Activated naive CD8-positive, alpha-beta T cell treated with anti-CD3 and anti-CD28 coated beads for 36 hours (primary cell): ENCODE measurements at regions not wholly inside any gene's neighbourhood (a gene's known extent, or its start where the extent isn't known, plus 50 kb on each side); places are given as distances from the start of the nearest gene placed in this dataset.

Experiments used
- DNase-seq: peaks from one replicate; pipeline ENCODE4 v3.0.0; 2021
- H3K27ac Mint-ChIP-seq: one replicate; pipeline ENCODE4 v1.8.0; 2022; ENCODE audit warnings: mild to moderate bottlenecking, moderate library complexity, mixed read lengths
- H3K27me3 Mint-ChIP-seq: one replicate; pipeline ENCODE4 v1.8.0; 2022; ENCODE audit warnings: mild to moderate bottlenecking, mixed read lengths
- H3K36me3 Mint-ChIP-seq: one replicate; pipeline ENCODE4 v1.8.0; 2021; ENCODE audit warnings: mild to moderate bottlenecking, mixed read lengths
- H3K4me1 Mint-ChIP-seq: one replicate; pipeline ENCODE4 v1.8.0; 2021; ENCODE audit warnings: mixed read lengths
- H3K4me3 Mint-ChIP-seq: one replicate; pipeline ENCODE4 v1.8.0; 2022; ENCODE audit warnings: mild to moderate bottlenecking, moderate library complexity, mixed read lengths
- H3K9me3 Mint-ChIP-seq: one replicate; pipeline ENCODE4 v1.8.0; 2022; ENCODE audit warnings: mixed read lengths

DNA sequence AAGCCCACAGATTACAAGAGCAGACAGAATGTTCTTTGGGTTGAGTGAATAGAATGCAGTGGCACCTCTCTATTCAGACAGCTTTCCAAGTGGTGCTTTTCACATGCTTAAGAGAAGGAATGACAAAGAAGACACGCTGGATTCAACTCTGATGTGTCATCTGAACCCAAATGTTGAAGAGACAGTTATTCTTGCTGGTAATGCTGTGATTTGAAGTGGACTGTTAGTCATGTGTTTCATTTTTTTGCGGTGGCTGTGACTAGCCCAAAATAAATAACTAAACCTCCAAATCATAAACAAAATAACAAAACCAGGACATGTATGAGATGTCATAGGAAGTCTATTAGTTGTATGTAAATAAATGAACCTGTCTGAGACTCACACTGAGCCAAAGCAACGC, 391.8 kb upstream of the PRICKLE1 start:
- no peaks in the 10 kb centered on the region for H3K36me3 Mint-ChIP-seq
- no peak for DNase-seq
- H3K9me3 Mint-ChIP-seq: no peaks in the 10 kb centered on the region
- H3K4me1 Mint-ChIP-seq: no peaks in the 10 kb centered on the region
- H3K4me3 Mint-ChIP-seq: no peak overlapping the region
- no peak overlapping the region for H3K27ac Mint-ChIP-seq
- no peaks in the 10 kb centered on the region for H3K27me3 Mint-ChIP-seq

- H3K36me3 Mint-ChIP-seq: no peaks in the 10 kb centered on the region
- no peak for DNase-seq
- no peaks in the 10 kb centered on the region for H3K4me1 Mint-ChIP-seq
- H3K27ac Mint-ChIP-seq: no peak overlapping the region
- H3K9me3 Mint-ChIP-seq: no peaks in the 10 kb centered on the region
- no peak overlapping the region for H3K4me3 Mint-ChIP-seq
- no peaks in the 10 kb centered on the region for H3K27me3 Mint-ChIP-seq
These were observed 390.9 kb upstream of the PRICKLE1 start for GRCh38 chr12:42980441-42980840.

DNA sequence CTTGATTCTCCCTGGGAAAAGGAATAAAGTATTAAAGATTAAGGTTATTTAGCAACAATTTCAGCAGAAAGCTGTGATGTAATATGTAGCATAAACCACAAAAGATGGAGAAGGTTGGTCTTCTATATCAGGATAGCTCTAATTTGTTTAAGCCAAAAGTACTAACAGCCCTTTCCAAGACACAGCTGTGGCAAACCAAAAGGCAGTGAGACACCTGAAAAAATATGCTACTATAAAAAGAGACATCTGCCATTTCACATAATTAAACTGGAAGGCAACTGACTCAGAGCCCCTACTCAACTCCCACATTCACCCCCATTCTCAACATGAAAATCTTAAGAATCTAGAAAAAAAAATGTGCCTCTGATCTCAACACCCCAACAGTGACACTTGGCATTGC, 390.2 kb upstream of the PRICKLE1 start:
- no peak for DNase-seq
- H3K36me3 Mint-ChIP-seq: no peaks in the 10 kb centered on the region
- no peaks in the 10 kb centered on the region for H3K27me3 Mint-ChIP-seq
- no peaks in the 10 kb centered on the region for H3K4me1 Mint-ChIP-seq
- H3K27ac Mint-ChIP-seq: no peak overlapping the region
- H3K4me3 Mint-ChIP-seq: no peak overlapping the region
- H3K9me3 Mint-ChIP-seq: peaks cover 3% of the 10 kb centered on the region

DNA sequence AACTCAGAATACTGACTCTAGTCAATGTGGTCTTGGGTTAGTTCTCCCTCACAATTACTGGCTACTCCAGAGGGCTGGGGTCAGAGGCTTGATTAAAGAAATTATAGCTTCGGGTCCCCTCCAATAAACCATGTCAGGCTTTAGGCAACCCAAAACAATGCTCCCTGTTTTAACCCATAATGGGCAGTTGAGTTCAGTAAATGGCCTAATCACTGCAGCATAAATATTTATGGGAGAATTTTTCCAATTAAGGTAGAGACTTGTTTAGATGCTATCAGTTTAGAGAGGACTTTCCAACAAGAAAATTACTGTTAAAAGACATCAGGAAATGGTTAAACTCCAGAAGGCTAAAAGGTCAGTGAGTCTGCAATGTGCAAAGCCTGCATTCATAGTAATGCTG, 389.2 kb upstream of the PRICKLE1 start:
- Mint-ChIP-seq H3K36me3 (no peaks in the 10 kb centered on the region), H3K4me1 (no peaks in the 10 kb centered on the region), H3K4me3 (no peak overlapping the region), H3K27ac (no peak overlapping the region), H3K27me3 (no peaks in the 10 kb centered on the region), H3K9me3 (peaks cover 7% of the 10 kb centered on the region)
- no peak for DNase-seq

DNA sequence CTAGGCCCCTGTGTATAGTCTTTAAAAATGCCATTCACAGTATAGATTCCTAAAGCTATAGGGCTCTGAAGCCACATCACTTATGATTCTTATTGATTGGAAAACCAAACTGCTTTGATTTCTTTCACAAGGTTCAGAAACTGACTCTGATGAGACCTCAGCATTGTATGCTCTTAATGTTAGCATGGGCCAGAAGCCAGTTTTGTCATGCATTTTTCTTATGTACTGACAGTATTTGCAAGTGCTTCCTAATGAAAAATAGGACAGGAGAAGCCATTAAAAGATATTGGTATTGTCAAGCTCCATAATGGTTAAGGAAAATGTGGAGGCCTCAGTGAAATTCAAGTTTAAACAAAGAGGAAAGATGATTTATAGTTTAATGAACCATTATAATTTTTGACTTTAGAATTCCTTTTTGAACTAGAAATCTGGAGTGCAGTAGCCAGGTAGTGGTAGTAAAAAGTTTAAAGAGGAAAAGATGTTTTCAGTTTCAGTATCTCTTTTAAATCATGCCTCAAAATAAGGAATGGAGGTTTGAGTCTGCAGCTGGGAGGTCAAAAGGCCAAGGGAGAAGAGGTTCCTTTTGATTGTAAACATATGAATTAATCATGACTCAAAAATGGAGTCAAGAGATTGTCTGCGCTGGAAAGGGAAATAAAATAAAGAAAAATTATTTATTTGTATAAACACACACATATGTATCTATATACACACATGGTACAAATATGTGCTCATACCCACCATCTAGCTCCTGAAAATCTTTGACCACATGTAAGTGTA, 388.1 kb upstream of the PRICKLE1 start:
- no peak overlapping the region for H3K4me3 Mint-ChIP-seq
- H3K9me3 Mint-ChIP-seq: peaks cover 7% of the 10 kb centered on the region
- DNase-seq: no peak
- H3K4me1 Mint-ChIP-seq: no peaks in the 10 kb centered on the region
- H3K27me3 Mint-ChIP-seq: no peaks in the 10 kb centered on the region
- no peak overlapping the region for H3K27ac Mint-ChIP-seq
- H3K36me3 Mint-ChIP-seq: no peaks in the 10 kb centered on the region

- H3K4me1 Mint-ChIP-seq: no peaks in the 10 kb centered on the region
- no peaks in the 10 kb centered on the region for H3K36me3 Mint-ChIP-seq
- H3K4me3 Mint-ChIP-seq: no peak overlapping the region
- no peak for DNase-seq
- H3K9me3 Mint-ChIP-seq: peaks cover 7% of the 10 kb centered on the region
- H3K27ac Mint-ChIP-seq: no peak overlapping the region
- H3K27me3 Mint-ChIP-seq: no peaks in the 10 kb centered on the region
These were observed 387.1 kb upstream of the PRICKLE1 start for GRCh38 chr12:42976620-42977019.

DNA sequence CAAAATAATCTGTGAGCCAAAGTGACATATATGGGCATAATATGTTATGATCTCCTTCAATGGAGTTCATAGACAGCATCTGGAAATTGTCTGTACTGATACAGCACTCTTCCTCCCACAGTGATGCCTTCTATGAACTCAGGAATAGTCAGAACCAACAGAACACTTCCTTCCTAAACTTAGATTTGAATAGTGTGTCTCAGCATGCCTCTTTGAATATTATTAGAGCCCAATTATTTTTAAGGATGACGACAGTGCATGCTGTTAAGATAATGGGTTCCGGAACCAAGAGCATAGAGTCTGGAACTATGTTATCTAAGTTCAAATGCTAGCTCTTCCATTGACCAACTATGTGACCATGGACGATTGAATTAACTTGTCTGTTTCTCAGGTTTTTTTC, 386.6 kb upstream of the PRICKLE1 start:
- no peak overlapping the region for H3K4me3 Mint-ChIP-seq
- no peaks in the 10 kb centered on the region for H3K27me3 Mint-ChIP-seq
- no peaks in the 10 kb centered on the region for H3K4me1 Mint-ChIP-seq
- peaks cover 9% of the 10 kb centered on the region for H3K9me3 Mint-ChIP-seq
- no peaks in the 10 kb centered on the region for H3K36me3 Mint-ChIP-seq
- DNase-seq: no peak
- no peak overlapping the region for H3K27ac Mint-ChIP-seq

GRCh38 chr12:42969355-42969754, 379.8 kb upstream of the PRICKLE1 start:
- no peak overlapping the region for H3K27ac Mint-ChIP-seq
- H3K4me3 Mint-ChIP-seq: no peak overlapping the region
- H3K36me3 Mint-ChIP-seq: no peaks in the 10 kb centered on the region
- no peaks in the 10 kb centered on the region for H3K4me1 Mint-ChIP-seq
- no peak for DNase-seq
- H3K9me3 Mint-ChIP-seq: peaks cover 6% of the 10 kb centered on the region
- H3K27me3 Mint-ChIP-seq: no peaks in the 10 kb centered on the region

DNA sequence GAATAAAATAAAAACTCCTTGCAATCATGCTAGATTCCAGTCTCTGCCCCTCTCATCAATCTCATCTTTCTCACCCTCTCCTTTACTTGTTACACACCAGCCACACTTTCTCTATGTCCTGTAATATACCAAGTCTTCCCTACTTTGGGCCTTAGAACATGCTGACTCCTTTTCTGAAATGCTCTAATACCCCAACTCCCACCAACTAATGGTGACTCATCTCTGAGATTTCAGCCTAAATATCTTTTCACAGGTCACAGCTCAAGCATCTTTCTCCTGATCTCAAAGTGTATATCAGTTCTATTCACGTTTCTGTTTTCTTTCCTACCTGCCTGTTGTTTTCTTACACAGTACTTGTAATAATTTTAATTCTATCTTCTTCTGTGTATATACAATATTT, 378.9 kb upstream of the PRICKLE1 start:
- H3K4me3 Mint-ChIP-seq: no peak overlapping the region
- peaks cover 3% of the 10 kb centered on the region for H3K9me3 Mint-ChIP-seq
- H3K27ac Mint-ChIP-seq: no peak overlapping the region
- no peaks in the 10 kb centered on the region for H3K27me3 Mint-ChIP-seq
- H3K4me1 Mint-ChIP-seq: no peaks in the 10 kb centered on the region
- H3K36me3 Mint-ChIP-seq: no peaks in the 10 kb centered on the region
- no peak for DNase-seq

GRCh38 chr12:42967850-42968249, 378.3 kb upstream of the PRICKLE1 start:
- no peak overlapping the region for H3K27ac Mint-ChIP-seq
- no peaks in the 10 kb centered on the region for H3K27me3 Mint-ChIP-seq
- H3K36me3 Mint-ChIP-seq: no peaks in the 10 kb centered on the region
- H3K4me1 Mint-ChIP-seq: no peaks in the 10 kb centered on the region
- H3K4me3 Mint-ChIP-seq: no peak overlapping the region
- peaks cover 3% of the 10 kb centered on the region for H3K9me3 Mint-ChIP-seq
- no peak for DNase-seq

- Mint-ChIP-seq H3K4me1 (no peaks in the 10 kb centered on the region), H3K9me3 (no peaks in the 10 kb centered on the region), H3K4me3 (no peak overlapping the region), H3K27me3 (no peaks in the 10 kb centered on the region), H3K36me3 (no peaks in the 10 kb centered on the region), H3K27ac (no peak overlapping the region)
- DNase-seq: no peak
These were observed 374.4 kb upstream of the PRICKLE1 start for GRCh38 chr12:42963988-42964387.

GRCh38 chr12:42962384-42962783, 372.8 kb upstream of the PRICKLE1 start:
- Mint-ChIP-seq H3K27me3 (no peaks in the 10 kb centered on the region), H3K36me3 (no peaks in the 10 kb centered on the region), H3K4me3 (no peak overlapping the region), H3K4me1 (no peaks in the 10 kb centered on the region), H3K27ac (no peak overlapping the region), H3K9me3 (no peaks in the 10 kb centered on the region)
- no peak for DNase-seq

GRCh38 chr12:42961395-42961794, 371.8 kb upstream of the PRICKLE1 start:
- no peak overlapping the region for H3K4me3 Mint-ChIP-seq
- no peaks in the 10 kb centered on the region for H3K9me3 Mint-ChIP-seq
- peaks cover 4% of the 10 kb centered on the region for H3K27me3 Mint-ChIP-seq
- no peaks in the 10 kb centered on the region for H3K36me3 Mint-ChIP-seq
- no peaks in the 10 kb centered on the region for H3K4me1 Mint-ChIP-seq
- no peak for DNase-seq
- H3K27ac Mint-ChIP-seq: no peak overlapping the region

DNA sequence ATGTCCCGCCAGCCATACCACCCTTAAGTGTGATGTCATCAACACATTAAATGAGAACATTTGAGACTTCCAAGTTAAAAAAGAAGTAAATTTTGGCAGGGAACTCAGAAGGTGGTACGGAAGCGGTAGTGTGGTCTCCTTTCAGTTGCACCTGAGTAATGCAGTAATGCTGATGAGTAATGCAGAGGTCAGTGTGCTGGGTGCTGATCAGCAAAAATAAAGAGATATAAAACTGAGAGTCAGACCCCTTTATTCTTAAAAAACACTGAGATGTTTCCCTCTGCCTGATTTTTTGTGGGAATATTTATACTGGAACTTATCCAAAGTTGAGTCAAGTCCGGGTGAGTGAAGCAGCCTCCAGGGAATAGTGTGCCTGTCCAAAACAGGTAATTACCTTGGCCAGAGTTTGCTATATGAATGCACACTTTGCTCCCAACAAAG, 370.6 kb upstream of the PRICKLE1 start:
- Mint-ChIP-seq H3K27ac (no peak overlapping the region), H3K4me3 (no peak overlapping the region), H3K9me3 (no peaks in the 10 kb centered on the region), H3K36me3 (no peaks in the 10 kb centered on the region), H3K27me3 (peaks cover 4% of the 10 kb centered on the region), H3K4me1 (no peaks in the 10 kb centered on the region)
- no peak for DNase-seq

GRCh38 chr12:42958291-42958674, 368.7 kb upstream of the PRICKLE1 start:
- Mint-ChIP-seq H3K9me3 (no peaks in the 10 kb centered on the region), H3K4me3 (no peak overlapping the region), H3K36me3 (no peaks in the 10 kb centered on the region), H3K27ac (no peak overlapping the region), H3K27me3 (peaks cover 4% of the 10 kb centered on the region), H3K4me1 (no peaks in the 10 kb centered on the region)
- no peak for DNase-seq

DNA sequence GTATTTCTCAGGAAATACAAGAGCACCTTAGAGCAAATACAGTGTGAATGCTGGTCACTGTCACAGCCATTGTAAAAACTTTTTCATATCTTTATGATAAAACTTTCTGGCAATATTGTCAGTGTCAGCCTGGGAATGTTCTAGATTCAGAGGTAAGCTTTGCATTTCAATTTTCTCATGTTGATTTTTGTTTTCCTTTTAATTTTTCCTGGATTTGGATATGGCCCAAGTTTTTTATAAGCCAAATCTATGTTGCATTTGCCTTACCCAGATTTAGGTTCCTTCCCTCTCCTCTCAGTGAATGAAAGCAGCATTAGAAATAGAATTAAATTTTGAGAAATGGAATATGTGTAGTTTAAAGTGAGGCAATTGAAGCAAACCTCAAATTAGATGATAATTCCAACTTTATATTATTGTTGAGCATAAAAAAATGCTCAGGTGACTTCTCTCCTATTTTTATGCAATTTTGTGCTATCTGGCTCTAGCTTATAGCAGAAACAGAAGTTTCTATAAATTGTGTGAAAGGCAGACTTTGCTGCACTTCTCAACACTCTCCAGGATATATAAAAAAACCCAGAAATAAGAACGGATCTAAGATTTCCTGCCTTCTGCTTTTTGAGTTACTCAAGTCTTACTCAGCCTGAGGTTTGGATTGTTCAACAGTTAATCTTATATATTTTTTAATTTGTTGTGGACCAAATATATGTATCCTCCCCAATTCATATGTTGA, 368.2 kb upstream of the PRICKLE1 start:
- Mint-ChIP-seq H3K9me3 (no peaks in the 10 kb centered on the region), H3K36me3 (no peaks in the 10 kb centered on the region), H3K4me1 (no peaks in the 10 kb centered on the region), H3K27ac (no peak overlapping the region), H3K27me3 (peaks cover 4% of the 10 kb centered on the region), H3K4me3 (no peak overlapping the region)
- no peak for DNase-seq
